ENCODE measurements at regions not wholly inside any gene's neighbourhood (a gene's known extent, or its start where the extent isn't known, plus 50 kb on each side); places are given as distances from the start of the nearest gene placed in this dataset.

GRCh38 chr18:46257366-46257765 lies 153.2 kb downstream of the HAUS1 start (continued):
- TF ChIP-seq CHD7 (IDR thresholded peaks at IDR 0.05; ENCODE audit: insufficient replicate concordance, low read length) (no peak), TBP (IDR thresholded peaks at IDR 0.05; ENCODE audit: low read depth, low read length) (no peak), CHD2 (IDR thresholded peaks at IDR 0.05; ENCODE audit: low read length) (no peak), YY1 (IDR thresholded peaks at IDR 0.05; ENCODE audit: low read depth, low read length) (no peak), GTF2F1 (IDR thresholded peaks at IDR 0.05; ENCODE audit: borderline replicate concordance, low read depth, low read length) (no peak), CTBP2 (IDR thresholded peaks at IDR 0.05; ENCODE audit: borderline replicate concordance, insufficient read depth, insufficient read length, low read length) (no peak), SIN3A (conservative IDR thresholded peaks at IDR 0.05 in 1 of 2, IDR thresholded peaks at IDR 0.05 in 1 of 2; ENCODE audit: low read depth in 1 of 2, low read length in 2 of 2) (no peak), RBBP5 (IDR thresholded peaks at IDR 0.05; ENCODE audit: borderline replicate concordance, low read depth, low read length) (no peak), BRCA1 (IDR thresholded peaks at IDR 0.05; ENCODE audit: low read depth, low read length) (no peak), NRF1 (IDR thresholded peaks at IDR 0.05; ENCODE audit: low read depth, low read length) (no peak), SP1 (IDR thresholded peaks at IDR 0.05; ENCODE audit: low read depth, low read length) (no peak), SRF (IDR thresholded peaks at IDR 0.05; ENCODE audit: low read depth, low read length) (no peak)

All from H1 (cell line).